Mesenteric fat pad (tissue), 1 donor: ENCODE measurements at regions not wholly inside any gene's neighbourhood (a gene's known extent, or its start where the extent isn't known, plus 50 kb on each side); places are given as distances from the start of the nearest gene placed in this dataset.

Experiments
- DNase-seq: peaks from one replicate; pipeline ENCODE4 v3.0.0-alpha.2; 2020; ENCODE audit warnings: low spot score
- donor health status: DM: yes; HTN: yes; CAD: no.

GRCh38 chr20:60877071-60877857 is 374.8 kb upstream of the CDH4 start:
- no peak for DNase-seq

GRCh38 chr20:60882836-60883235 is 369.2 kb upstream of the CDH4 start:
- DNase-seq: no peak

- DNase-seq: no peak
Measured at GRCh38 chr20:60883496-60883895, 368.6 kb upstream of the CDH4 start.

GRCh38 chr20:60884277-60884676 is 367.8 kb upstream of the CDH4 start:
- no peak for DNase-seq

GRCh38 chr20:60888771-60889170 is 363.3 kb upstream of the CDH4 start:
- no peak for DNase-seq

- DNase-seq: no peak
Measured at GRCh38 chr20:60892095-60892813, 359.8 kb upstream of the CDH4 start.

- DNase-seq: no peak
Measured at GRCh38 chr20:60894091-60894490, 358.0 kb upstream of the CDH4 start.

GRCh38 chr20:60895363-60896079 is 356.5 kb upstream of the CDH4 start:
- DNase-seq: no peak

- DNase-seq: no peak
Measured at GRCh38 chr20:60897976-60898375, 354.1 kb upstream of the CDH4 start.

- no peak for DNase-seq
Measured at GRCh38 chr20:60899320-60899719, 352.7 kb upstream of the CDH4 start.

GRCh38 chr20:60900618-60901017 is 351.4 kb upstream of the CDH4 start:
- no peak for DNase-seq

- DNase-seq: no peak
Measured at GRCh38 chr20:60901831-60902230, 350.2 kb upstream of the CDH4 start.

- DNase-seq: no peak
Measured at GRCh38 chr20:60903325-60903971, 348.6 kb upstream of the CDH4 start.

- DNase-seq: no peak
Measured at GRCh38 chr20:60904730-60905129, 347.3 kb upstream of the CDH4 start.

- no peak for DNase-seq
Measured at GRCh38 chr20:60905919-60906318, 346.1 kb upstream of the CDH4 start.

- no peak for DNase-seq
Measured at GRCh38 chr20:60906555-60906954, 345.5 kb upstream of the CDH4 start.

- DNase-seq: no peak
Measured at GRCh38 chr20:60913298-60913697, 338.8 kb upstream of the CDH4 start.

- no peak for DNase-seq
Measured at GRCh38 chr20:60921022-60921622, 330.9 kb upstream of the CDH4 start.

GRCh38 chr20:60926831-60927230 is 325.2 kb upstream of the CDH4 start:
- no peak for DNase-seq

- no peak for DNase-seq
Measured at GRCh38 chr20:60928341-60928740, 323.7 kb upstream of the CDH4 start.
